Panc1 (cell line): ENCODE measurements at regions not wholly inside any gene's neighbourhood (a gene's known extent, or its start where the extent isn't known, plus 50 kb on each side); places are given as distances from the start of the nearest gene placed in this dataset.

Source experiments
- ATAC-seq: fragments of 200-7000 bp; cut with Tn5 transposase; 2 replicates; pipeline ENCODE4 v1.9.1; 2020; ENCODE audit warnings: mild to moderate bottlenecking, moderate library complexity
- BruUV-seq: library from RNA; stranded (reverse); fragments of 400-500 nt; replicated peaks from 2 replicates; lab custom pipeline; 2021; lab: Mats Ljungman, UMichigan
- CTCF ChIA-PET: fragments of 300-600 bp; sonication (Branson Sonifier 250); formaldehyde crosslinking; loops from one replicate; lab custom pipeline; 2022; ENCODE audit warnings: antibody characterized with exemption; lab: Charles Lee
- POLR2A ChIA-PET: fragments of 300-600 bp; sonication (Branson Sonifier 250); formaldehyde crosslinking; loops from one replicate; lab custom pipeline; 2022; ENCODE audit warnings: antibody characterized with exemption; lab: Charles Lee
- DNase-seq: peaks from one replicate; pipeline ENCODE4 v3.0.0-alpha.2; 2010; ENCODE audit warnings: low read depth, low spot score
- H3K27ac ChIP-seq: 2 replicates; pipeline ENCODE4 v1.5.1; 2011; ENCODE audit warnings: mild to moderate bottlenecking, low read length, inconsistent platforms
- H3K27me3 ChIP-seq: fragments of 200-500 bp; sonication (Bioruptor generic); 2 replicates; pipeline ENCODE4 v1.6.0; 2014; ENCODE audit warnings: low read length, inconsistent platforms; ENCODE audit not compliant: control insufficient read depth, insufficient read depth
- H3K36me3 ChIP-seq: fragments of 200-500 bp; sonication (Bioruptor generic); 2 replicates; pipeline ENCODE4 v1.5.1; 2014; ENCODE audit warnings: inconsistent platforms, mild to moderate bottlenecking, low read length, moderate library complexity; ENCODE audit not compliant: control insufficient read depth, insufficient read depth
- H3K4me1 ChIP-seq: 2 replicates; pipeline ENCODE4 v1.5.1; 2011; ENCODE audit warnings: inconsistent platforms, mild to moderate bottlenecking, low read length, moderate library complexity; ENCODE audit not compliant: control insufficient read depth, insufficient read depth
- H3K4me3 ChIP-seq, 2 experiments: 2 replicates each; pipeline ENCODE4 v1.5.1; 2011 to 2012; ENCODE audit warnings: low read depth in 2 of 2, low read length in 2 of 2, mild to moderate bottlenecking in 2 of 2, inconsistent platforms in 1 of 2, moderate library complexity in 1 of 2
- H3K9me3 ChIP-seq: fragments of 200-500 bp; sonication (Bioruptor generic); 2 replicates; pipeline ENCODE4 v1.5.1; 2014; ENCODE audit warnings: low read depth, mild to moderate bottlenecking, inconsistent platforms, low read length, moderate library complexity; ENCODE audit not compliant: control insufficient read depth, insufficient read depth
- CTCF ChIP-seq: fragments of 450-650 bp; IDR thresholded peaks from 2 replicates; pipeline ENCODE4 v1.5.1; 2017; ENCODE audit warnings: mild to moderate bottlenecking
- POLR2AphosphoS5 ChIP-seq: IDR thresholded peaks from 2 replicates; pipeline ENCODE4 v1.6.1; 2012; ENCODE audit warnings: mild to moderate bottlenecking, low read depth, low read length, moderate library complexity
- REST ChIP-seq, 2 experiments: IDR thresholded peaks; 2 replicates each; pipeline ENCODE4 v1.6.1; 2011 to 2012; ENCODE audit warnings: low read depth in 2 of 2, control low read depth in 1 of 2, low read length in 1 of 2, mild to moderate bottlenecking in 1 of 2, moderate library complexity in 1 of 2; ENCODE audit not compliant: insufficient read depth in 1 of 2
- SIN3A ChIP-seq: IDR thresholded peaks from 2 replicates; pipeline ENCODE4 v1.6.1; 2012; ENCODE audit warnings: low read depth, mild to moderate bottlenecking, low read length, moderate library complexity, borderline replicate concordance; ENCODE audit not compliant: insufficient read depth
- TCF7L2 ChIP-seq: IDR thresholded peaks from 2 replicates; pipeline ENCODE4 v1.6.1; 2011; ENCODE audit warnings: mild to moderate bottlenecking, low read depth, low read length, inconsistent platforms
- in situ Hi-C: cut with HindIII; loops from 2 replicates; pipeline ENCODE4 v1.10.0; 2016; ENCODE audit warnings: low sequenced_read_pairs, low pct_unique_long_range_greater_than_20kb
- intact Hi-C: fragments of 100-400 bp; cut with micrococcal nuclease; formaldehyde crosslinking; loops from one replicate; pipeline ENCODE4 v1.10.0; 2022; ENCODE audit not compliant: unreplicated experiment

- H3K4me1 ChIP-seq: no peaks in the 10 kb centered on the region
- H3K27ac ChIP-seq: no peak overlapping the region
- H3K36me3 ChIP-seq: no peaks in the 10 kb centered on the region
- H3K9me3 ChIP-seq: no peaks in the 10 kb centered on the region
- BruUV-seq: no TSS peak
- POLR2A ChIA-PET: no interaction called here
- ATAC-seq: no peak
- TF ChIP-seq REST (IDR thresholded peaks at IDR 0.05; ENCODE audit: insufficient read depth in 1 of 2, low read depth in 2 of 2, low read length in 1 of 2) (no peak), CTCF (no peak), POLR2AphosphoS5 (no peak), SIN3A (no peak), TCF7L2 (no peak)
- no peak overlapping the region for H3K4me3 ChIP-seq
- DNase-seq: no peak
- CTCF ChIA-PET: no interaction called here
- H3K27me3 ChIP-seq: no peaks in the 10 kb centered on the region; the same call in 1 of the 2 replicates
- in situ Hi-C loops (no loop called here), intact Hi-C loops (no loop called here)
Observed at GRCh38 chr5:2139478-2139877, 256.8 kb upstream of the IRX4 start.

GRCh38 chr5:2138896-2139295, 256.2 kb upstream of the IRX4 start:
- no peaks in the 10 kb centered on the region; the same call in 1 of the 2 replicates for H3K27me3 ChIP-seq
- TF ChIP-seq POLR2AphosphoS5 (no peak), SIN3A (no peak), TCF7L2 (no peak), CTCF (no peak), REST (IDR thresholded peaks at IDR 0.05; ENCODE audit: insufficient read depth in 1 of 2, low read depth in 2 of 2, low read length in 1 of 2) (no peak)
- intact Hi-C loops (no loop called here), in situ Hi-C loops (no loop called here)
- no peaks in the 10 kb centered on the region for H3K9me3 ChIP-seq
- no peaks in the 10 kb centered on the region for H3K36me3 ChIP-seq
- no peak for DNase-seq
- H3K27ac ChIP-seq: no peak overlapping the region
- H3K4me3 ChIP-seq: no peak overlapping the region
- ChIA-PET POLR2A (no interaction called here), CTCF (no interaction called here)
- ATAC-seq: no peak
- no peaks in the 10 kb centered on the region for H3K4me1 ChIP-seq
- BruUV-seq: no TSS peak
